Muscle layer of duodenum (tissue), 2 donors: ENCODE measurements at regions not wholly inside any gene's neighbourhood (a gene's known extent, or its start where the extent isn't known, plus 50 kb on each side); places are given as distances from the start of the nearest gene placed in this dataset.

Experiments
- H3K27ac ChIP-seq: one replicate; pipeline ENCODE4 v1.7.0; 2013; ENCODE audit warnings: mild to moderate bottlenecking, low read length
- H3K27me3 ChIP-seq: one replicate; pipeline ENCODE4 v1.7.0; 2013; ENCODE audit warnings: low read depth, mild to moderate bottlenecking, control low read depth, low read length
- H3K36me3 ChIP-seq, 2 donors: one replicate each; pipeline ENCODE4 v1.7.0; 2013; ENCODE audit warnings: low read length in 2 of 2, control low read depth in 1 of 2, mild to moderate bottlenecking in 1 of 2; ENCODE audit not compliant: insufficient read depth in 2 of 2, control insufficient read depth in 1 of 2
- H3K4me1 ChIP-seq, 2 donors: one replicate each; pipeline ENCODE4 v1.7.0; 2013; ENCODE audit warnings: low read length in 2 of 2, mild to moderate bottlenecking in 2 of 2, control low read depth in 1 of 2, moderate library complexity in 1 of 2; ENCODE audit not compliant: insufficient read depth in 2 of 2, control insufficient read depth in 1 of 2
- H3K4me3 ChIP-seq, 2 donors: one replicate each; pipeline ENCODE4 v1.7.0; 2013; ENCODE audit warnings: low read length in 2 of 2, low read depth in 1 of 2, mild to moderate bottlenecking in 1 of 2
- H3K9me3 ChIP-seq, 2 donors: one replicate each; pipeline ENCODE4 v1.7.0; 2013; ENCODE audit warnings: low read length in 2 of 2, control low read depth in 1 of 2, mild to moderate bottlenecking in 1 of 2; ENCODE audit not compliant: control insufficient read depth in 1 of 2
- donor health status: healthy.

DNA sequence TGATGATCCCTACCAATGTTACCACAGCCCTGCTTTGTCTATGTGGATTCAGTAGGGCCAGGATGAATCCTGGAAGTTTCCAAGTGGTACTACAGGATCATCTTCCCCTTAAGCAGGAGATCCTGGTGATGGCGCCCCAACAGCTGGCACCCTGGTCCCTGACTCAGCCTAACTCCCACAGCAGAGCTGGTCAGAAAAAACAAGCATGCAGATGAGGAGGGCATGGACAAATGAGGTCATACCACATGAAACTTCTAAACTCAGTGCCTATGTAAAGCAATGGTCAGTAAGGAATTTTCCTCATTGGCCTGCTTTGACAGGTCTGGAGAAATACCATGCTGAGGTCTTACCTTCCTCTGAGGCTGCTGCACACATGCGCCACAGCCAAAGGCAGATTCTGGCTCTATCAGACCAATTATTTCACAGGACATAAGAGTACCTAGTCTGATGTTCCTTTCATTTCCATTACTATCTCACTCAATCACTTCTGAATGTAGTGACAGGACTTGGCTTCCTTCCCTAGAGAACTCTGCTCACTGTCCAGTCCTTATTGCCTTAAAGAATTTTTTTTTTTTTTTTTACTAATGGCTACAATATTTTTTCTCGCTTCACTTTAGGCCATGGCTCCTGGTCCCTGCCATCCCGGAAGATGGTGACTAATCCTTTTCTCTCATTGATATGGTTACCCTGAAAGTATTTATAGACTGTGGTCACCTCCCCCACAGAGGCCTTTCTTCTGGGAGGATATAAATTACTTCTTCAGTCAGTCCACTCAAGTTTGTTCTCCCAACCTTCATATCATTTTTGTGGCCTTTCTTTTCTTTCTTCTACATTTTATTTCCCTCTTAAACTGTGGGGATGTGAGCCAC lies 525.2 kb upstream of the PSMD7 start:
- Histone ChIP-seq H3K4me1 (no peaks in the 10 kb centered on the region), H3K4me3 (no peak overlapping the region), H3K27me3 (no peaks in the 10 kb centered on the region), H3K9me3 (no peaks in the 10 kb centered on the region), H3K27ac (no peak overlapping the region), H3K36me3 (no peaks in the 10 kb centered on the region)

GRCh38 chr16:73768786-73769203 lies 527.8 kb upstream of the PSMD7 start:
- no peaks in the 10 kb centered on the region for H3K9me3 ChIP-seq
- H3K27me3 ChIP-seq, result no peaks in the 10 kb centered on the region
- no peaks in the 10 kb centered on the region for H3K36me3 ChIP-seq
- H3K4me3 ChIP-seq, result no peak overlapping the region
- no peak overlapping the region for H3K27ac ChIP-seq
- no peaks in the 10 kb centered on the region for H3K4me1 ChIP-seq

GRCh38 chr16:73764321-73764720 lies 532.3 kb upstream of the PSMD7 start:
- Histone ChIP-seq H3K27me3 (no peaks in the 10 kb centered on the region), H3K27ac (no peak overlapping the region), H3K9me3 (peaks cover under 1 to 2% of the 10 kb centered on the region in 2 donors), H3K4me1 (no peaks in the 10 kb centered on the region), H3K36me3 (no peaks in the 10 kb centered on the region), H3K4me3 (no peak overlapping the region)

- H3K27ac ChIP-seq, result no peak overlapping the region
- H3K27me3 ChIP-seq, result no peaks in the 10 kb centered on the region
- no peaks in the 10 kb centered on the region for H3K36me3 ChIP-seq
- no peaks in the 10 kb centered on the region for H3K4me1 ChIP-seq
- H3K4me3 ChIP-seq, result no peak overlapping the region
- H3K9me3 ChIP-seq, result peaks cover 5 to 6% of the 10 kb centered on the region in 2 donors
These were observed 540.1 kb upstream of the PSMD7 start for GRCh38 chr16:73756289-73757178.

GRCh38 chr16:73753931-73754330 lies 542.7 kb upstream of the PSMD7 start:
- H3K36me3 ChIP-seq, result no peaks in the 10 kb centered on the region
- H3K27ac ChIP-seq, result no peak overlapping the region
- H3K27me3 ChIP-seq, result no peaks in the 10 kb centered on the region
- no peak overlapping the region for H3K4me3 ChIP-seq
- peaks cover 0 to under 1% of the 10 kb centered on the region in 2 donors for H3K9me3 ChIP-seq
- no peaks in the 10 kb centered on the region for H3K4me1 ChIP-seq

DNA sequence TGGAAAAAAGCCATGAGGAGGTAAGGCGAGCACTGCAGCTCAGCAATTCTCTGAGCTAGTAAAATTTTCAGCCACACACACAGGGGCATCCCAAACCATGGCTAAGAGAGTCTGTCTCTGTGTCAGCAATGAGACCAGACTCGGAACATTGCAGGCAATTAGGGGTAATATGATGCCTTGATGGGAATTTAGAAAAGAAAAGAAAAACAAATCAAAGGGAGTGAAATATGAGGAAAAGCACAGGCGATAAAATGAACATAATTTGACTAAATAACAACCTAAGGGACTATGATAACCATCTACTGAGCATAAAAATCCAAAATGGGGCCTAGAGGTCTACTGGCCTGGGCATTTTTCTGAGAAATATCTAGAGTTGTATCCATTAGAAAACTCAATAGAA lies 546.0 kb upstream of the PSMD7 start:
- Histone ChIP-seq H3K4me1 (no peaks in the 10 kb centered on the region), H3K27ac (no peak overlapping the region)

GRCh38 chr16:73747328-73747727 lies 549.3 kb upstream of the PSMD7 start:
- no peaks in the 10 kb centered on the region for H3K9me3 ChIP-seq
- no peaks in the 10 kb centered on the region for H3K27me3 ChIP-seq
- H3K27ac ChIP-seq, result no peak overlapping the region
- no peaks in the 10 kb centered on the region for H3K36me3 ChIP-seq
- H3K4me3 ChIP-seq, result no peak overlapping the region
- no peaks in the 10 kb centered on the region for H3K4me1 ChIP-seq

More for the DNA sequence above, 546.0 kb upstream of the PSMD7 start:
- Histone ChIP-seq H3K36me3 (no peaks in the 10 kb centered on the region), H3K4me3 (no peak overlapping the region), H3K27me3 (no peaks in the 10 kb centered on the region), H3K9me3 (no peaks in the 10 kb centered on the region)

DNA sequence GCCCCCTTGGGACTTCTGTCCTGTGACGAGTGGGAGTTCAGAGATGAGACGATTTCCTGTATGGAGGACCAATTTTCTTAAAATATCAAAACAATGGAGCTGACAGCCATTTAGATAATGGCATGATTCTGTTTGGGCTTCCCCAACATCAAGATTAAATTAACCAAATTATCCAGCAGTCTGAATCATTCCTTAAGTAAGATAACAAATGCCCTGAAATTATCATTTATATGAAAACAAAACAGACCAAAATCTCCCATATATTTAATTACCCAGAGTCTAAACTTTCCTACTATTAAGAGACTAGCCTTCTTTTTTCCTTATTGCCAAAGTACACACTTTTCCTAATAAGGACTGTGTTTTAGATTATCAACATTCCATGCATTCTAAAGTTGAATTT lies 550.1 kb upstream of the PSMD7 start:
- H3K4me1 ChIP-seq, result no peaks in the 10 kb centered on the region
- H3K27me3 ChIP-seq, result no peaks in the 10 kb centered on the region
- H3K4me3 ChIP-seq, result no peak overlapping the region
- H3K27ac ChIP-seq, result no peak overlapping the region
- no peaks in the 10 kb centered on the region for H3K36me3 ChIP-seq
- no peaks in the 10 kb centered on the region for H3K9me3 ChIP-seq

DNA sequence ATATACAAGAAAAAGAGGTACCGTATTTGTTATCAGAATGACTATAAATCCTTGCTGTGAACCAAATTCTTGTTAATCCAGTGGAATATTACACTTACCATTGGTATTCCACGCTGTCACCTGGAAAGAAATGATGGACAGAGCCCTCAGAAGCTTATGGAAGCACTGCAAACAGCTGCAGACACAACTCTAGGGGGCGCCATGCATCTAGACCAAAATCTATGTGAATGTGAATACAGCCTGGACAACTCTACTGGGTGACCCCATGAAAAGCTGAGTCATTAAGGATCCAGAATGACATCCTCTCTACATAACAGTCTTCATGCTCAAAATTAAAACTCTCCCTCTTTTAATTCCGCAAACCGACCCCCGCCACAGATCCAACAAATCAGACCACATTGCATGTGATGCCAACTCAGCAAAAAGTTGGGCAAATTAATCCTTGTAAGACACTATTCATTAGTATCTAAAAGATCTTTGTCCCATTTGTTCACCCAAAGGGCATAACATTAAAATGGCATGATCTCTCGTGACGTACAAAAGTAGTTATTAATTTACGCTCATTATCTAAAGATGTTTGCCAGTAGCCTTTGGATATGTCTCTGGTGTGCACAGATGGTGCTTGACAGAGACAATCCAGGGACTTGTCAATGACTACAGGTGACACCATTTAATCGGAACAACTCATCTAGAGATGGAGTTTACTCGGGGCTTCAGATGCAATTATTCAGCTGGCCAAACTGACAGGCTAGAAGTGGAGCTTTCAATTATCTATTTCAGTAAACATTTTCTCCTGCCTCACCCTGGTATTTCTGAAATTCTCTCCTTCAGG lies 552.7 kb upstream of the PSMD7 start:
- H3K27ac ChIP-seq, result no peak overlapping the region
- H3K9me3 ChIP-seq, result peaks cover 0 to 7% of the 10 kb centered on the region in 2 donors
- H3K4me3 ChIP-seq, result no peak overlapping the region
- H3K27me3 ChIP-seq, result no peaks in the 10 kb centered on the region
- H3K4me1 ChIP-seq, result no peaks in the 10 kb centered on the region
- no peaks in the 10 kb centered on the region for H3K36me3 ChIP-seq

- Histone ChIP-seq H3K4me1 (no peaks in the 10 kb centered on the region), H3K4me3 (no peak overlapping the region), H3K27ac (no peak overlapping the region), H3K9me3 (peaks cover 0 to 7% of the 10 kb centered on the region in 2 donors), H3K36me3 (no peaks in the 10 kb centered on the region), H3K27me3 (no peaks in the 10 kb centered on the region)
These were observed 557.4 kb upstream of the PSMD7 start for GRCh38 chr16:73739049-73739769.
